HepG2 (cell line): ENCODE measurements at regions not wholly inside any gene's neighbourhood (a gene's known extent, or its start where the extent isn't known, plus 50 kb on each side); places are given as distances from the start of the nearest gene placed in this dataset.

Experiments
- ATAC-seq: fragments of 200-7000 bp; cut with Tn5 transposase; 3 replicates; pipeline ENCODE4 v1.9.1; 2020; ENCODE audit warnings: mild to moderate bottlenecking, moderate library complexity
- BruUV-seq: library from RNA; stranded (reverse); fragments of 400-500 nt; replicated peaks from 2 replicates; lab custom pipeline; 2021; lab: Mats Ljungman, UMichigan
- CTCF ChIA-PET: fragments of 300-600 bp; formaldehyde crosslinking; extraction: SDS; loops from one replicate; lab custom pipeline; 2021; ENCODE audit warnings: low total read pairs, inconsistent platforms, low intra/inter-chr PET ratio; lab: Yijun Ruan, JAX
- POLR2A ChIA-PET: fragments of 350-600 bp; sonication (Branson Sonifier 250); formaldehyde crosslinking; loops from one replicate; lab custom pipeline; 2020; ENCODE audit warnings: antibody characterized with exemption, inconsistent platforms; lab: Yijun Ruan, JAX
- DNase-seq: peaks from one replicate; pipeline ENCODE4 v3.0.0-alpha.2; 2015; ENCODE audit warnings: low spot score
- FAIRE-seq: peaks from 3 replicates; lab custom pipeline; 2011; peaks lifted over from hg19 to GRCh38; lab: Jason Lieb, UNC
- H2AFZ ChIP-seq: one replicate; pipeline ENCODE4 v1.6.1; 2011; ENCODE audit warnings: low read length, inconsistent platforms
- H3K27ac ChIP-seq: fragments of 300-600 bp; 3 replicates; pipeline ENCODE4 v1.8.0; 2011; ENCODE audit warnings: mixed run types, mild to moderate bottlenecking, mixed read lengths, low read length, inconsistent platforms; ENCODE audit not compliant: insufficient read depth; ENCODE audit errors: extremely low read length
- H3K27me3 ChIP-seq, 2 experiments: fragments of 200-600 bp in 1 of 2; 2 replicates in 1 of 2; 3 replicates in 1 of 2; pipeline versions ENCODE4 v1.6.0 to v1.8.0; 2011; ENCODE audit warnings: low read length in 2 of 2, mild to moderate bottlenecking in 2 of 2, moderate library complexity in 2 of 2, inconsistent platforms in 1 of 2; ENCODE audit not compliant: insufficient read depth in 2 of 2, control insufficient read depth in 1 of 2
- H3K36me3 ChIP-seq, 2 experiments: fragments of 200-600 bp in 1 of 2; replicated peaks in 1 of 2; 2 replicates in 1 of 2; 3 replicates in 1 of 2; pipeline versions ENCODE4 v1.5.1 to v1.8.0; 2011; ENCODE audit warnings: low read length in 2 of 2, inconsistent platforms in 1 of 2; ENCODE audit not compliant: insufficient read depth in 2 of 2, control insufficient read depth in 1 of 2
- H3K4me1 ChIP-seq: 2 replicates; pipeline ENCODE4 v1.5.1; 2012; ENCODE audit warnings: low read length, inconsistent platforms; ENCODE audit not compliant: insufficient read depth
- H3K4me2 ChIP-seq: 2 replicates; pipeline ENCODE4 v1.6.0; 2011; ENCODE audit warnings: low read depth, low read length, inconsistent platforms
- H3K4me3 ChIP-seq, 3 experiments: fragments of 200-600 bp in 1 of 3; sonication (generic), shearing (Covaris generic) in 1 of 3; replicated peaks in 1 of 3; 2 replicates each; pipeline ENCODE4 v1.5.1; 2011 to 2016; ENCODE audit warnings: low read length in 3 of 3, inconsistent platforms in 2 of 3, low read depth in 2 of 3, mild to moderate bottlenecking in 2 of 3, control low read depth in 1 of 3, mixed read lengths in 1 of 3; ENCODE audit not compliant: insufficient read depth in 1 of 3
- H3K79me2 ChIP-seq: one replicate; pipeline ENCODE4 v1.6.1; 2011; ENCODE audit warnings: low read length, inconsistent platforms; ENCODE audit not compliant: insufficient read depth
- H3K9ac ChIP-seq: 2 replicates; pipeline ENCODE4 v1.6.0; 2011; ENCODE audit warnings: mild to moderate bottlenecking, low read depth, low read length, inconsistent platforms; ENCODE audit not compliant: insufficient read depth
- H3K9me3 ChIP-seq: 2 replicates; pipeline ENCODE4 v1.5.1; 2012; ENCODE audit warnings: mild to moderate bottlenecking, low read length
- H4K20me1 ChIP-seq: 2 replicates; pipeline ENCODE4 v1.6.0; 2011; ENCODE audit warnings: inconsistent platforms, mild to moderate bottlenecking, low read length, moderate library complexity; ENCODE audit not compliant: insufficient read depth
- CEBPB ChIP-seq: IDR thresholded peaks from 2 replicates; pipeline ENCODE4 v1.6.1; 2011; ENCODE audit warnings: low read depth, low read length, improper control_type of control experiment, borderline replicate concordance
- CEBPG ChIP-seq: IDR thresholded peaks from 2 replicates; pipeline ENCODE4 v1.6.1; 2016
- EP300 ChIP-seq, 3 experiments: sonication (generic) in 1 of 3; formaldehyde crosslinking in 1 of 3; IDR thresholded peaks; 2 replicates each; pipeline versions ENCODE4 v1.5.1 to v1.6.1; 2011 to 2020; ENCODE audit warnings: low read depth in 2 of 3, low read length in 2 of 3, borderline replicate concordance in 1 of 3, improper control_type of control experiment in 1 of 3, mild to moderate bottlenecking in 1 of 3, missing genetic modification reagents in 1 of 3, moderate library complexity in 1 of 3
- SP2 ChIP-seq: sonication (generic); formaldehyde crosslinking; IDR thresholded peaks from 2 replicates; pipeline ENCODE4 v1.5.1; 2020; ENCODE audit warnings: mild to moderate bottlenecking, missing genetic modification reagents
- ZFAT ChIP-seq: sonication (generic); formaldehyde crosslinking; conservative IDR thresholded peaks from 2 replicates; pipeline ENCODE4 v1.8.1; 2023; ENCODE audit warnings: missing genetic modification reagents, inconsistent platforms
- ZNF792 ChIP-seq: IDR thresholded peaks from 2 replicates; pipeline ENCODE4 v1.6.1; 2016
- WGBS: methylation state at CpG from one replicate; pipeline ENCODE4 v1.1.6; 2017; ENCODE audit warnings: low lambda C conversion rate; 5-methylcytosine and 5-hydroxymethylcytosine counted together
- in situ Hi-C: cut with HindIII; loops from 2 replicates; pipeline ENCODE4 v1.10.0; 2017; ENCODE audit warnings: low pct_unique_long_range_greater_than_20kb; ENCODE audit not compliant: extremely low pct_ligation_motif_present
- intact Hi-C: fragments of 100-400 bp; cut with micrococcal nuclease; formaldehyde crosslinking; loops from one replicate; pipeline ENCODE4 v1.10.0; 2022; ENCODE audit not compliant: unreplicated experiment
- TF ChIP-seq, protein P1 (sequence below): sonication (generic); formaldehyde crosslinking; IDR thresholded peaks from 2 replicates; pipeline ENCODE4 v1.8.0; 2022; ENCODE audit warnings: missing genetic modification reagents, mild to moderate bottlenecking, inconsistent platforms, borderline replicate concordance
- TF ChIP-seq, protein P2 (sequence below), 2 experiments: fragments of 450-650 bp in 1 of 2; sonication (generic) in 1 of 2; formaldehyde crosslinking; IDR thresholded peaks; 2 replicates each; pipeline versions ENCODE4 v1.5.0 to v1.8.0; 2020 to 2022; ENCODE audit warnings: mild to moderate bottlenecking in 1 of 2, missing genetic modification reagents in 1 of 2

DNA sequence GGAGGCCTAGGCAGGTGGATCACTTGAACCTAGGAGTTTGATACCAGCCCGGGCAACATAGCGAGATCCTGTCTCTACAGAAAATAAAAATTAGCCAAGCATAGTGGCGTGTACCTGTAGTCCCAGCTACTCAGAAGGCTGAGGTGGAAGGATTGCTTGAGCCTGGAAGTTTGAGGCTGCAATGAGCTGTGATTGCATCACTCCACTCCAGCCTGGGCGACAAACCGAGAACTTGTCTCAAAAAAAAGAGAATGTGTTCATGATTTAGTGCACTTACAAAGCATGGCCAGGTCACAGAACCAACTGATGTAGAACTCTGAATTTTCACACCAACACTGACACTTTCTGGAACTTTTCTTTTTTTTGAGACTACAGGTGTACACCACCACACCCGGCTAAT, 182.7 kb downstream of the ZFP64 start (continued):
- TF ChIP-seq SP2 (CRISPR knock-in tag): no peak
- no peak for TF ChIP-seq EP300 (IDR thresholded peaks at IDR 0.05; ENCODE audit: low read depth in 2 of 2, low read length in 2 of 2)
- no peak for TF ChIP-seq EP300 (CRISPR knock-in tag; IDR thresholded peaks at IDR 0.05; ENCODE audit: borderline replicate concordance)

DNA sequence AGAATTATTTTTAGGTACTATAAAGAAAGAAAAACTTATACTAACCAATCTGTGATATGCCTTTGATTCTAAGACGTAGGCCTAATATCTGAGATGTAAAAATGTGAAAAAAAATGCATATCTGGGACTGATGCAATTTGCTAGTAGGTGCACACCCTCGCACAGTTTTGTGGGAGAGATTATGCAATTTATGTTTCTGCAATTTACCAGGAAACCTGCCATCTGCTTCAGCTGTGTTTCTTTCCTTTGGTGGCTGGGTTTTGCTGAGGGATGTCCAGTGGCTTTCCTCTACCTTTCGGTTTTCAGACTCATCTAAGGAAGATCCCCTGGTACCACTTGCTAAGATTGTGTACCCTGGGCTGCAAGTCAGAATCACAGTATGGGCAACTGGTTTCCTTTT, 186.9 kb downstream of the ZFP64 start:
- intact Hi-C loops: loop anchor here (5.0 kb wide), 1 partner anchor 58 kb away; no protein-coding TSS in a partner anchor
- Histone ChIP-seq H3K4me3 (no peak overlapping the region), H3K4me2 (no peak overlapping the region), H3K4me1 (peaks cover 34% of the 10 kb centered on the region), H3K27ac (no peak overlapping the region), H3K27me3 (no peaks in the 10 kb centered on the region), H3K79me2 (no peaks in the 10 kb centered on the region), H3K9me3 (no peaks in the 10 kb centered on the region), H4K20me1 (no peaks in the 10 kb centered on the region), H2AFZ (no peak overlapping the region), H3K36me3 (no peaks in the 10 kb centered on the region), H3K9ac (no peak overlapping the region)
- no TSS peak for BruUV-seq
- WGBS: 21% methylated on average over 3 of the region's 3 CpGs
- DNase-seq (no peak), FAIRE-seq (no peak), ATAC-seq (no peak)
- in situ Hi-C loops: no loop called here
- TF ChIP-seq ZNF792 (CRISPR knock-in tag) (peak; percentile 98; the same call in 1 of the 2 replicates), CEBPB (peak; percentile 75; the same call in 1 of the 2 replicates), ZFAT (CRISPR knock-in tag) (no peak), CEBPG (peak; percentile 70)
- TF ChIP-seq, protein P1, sequence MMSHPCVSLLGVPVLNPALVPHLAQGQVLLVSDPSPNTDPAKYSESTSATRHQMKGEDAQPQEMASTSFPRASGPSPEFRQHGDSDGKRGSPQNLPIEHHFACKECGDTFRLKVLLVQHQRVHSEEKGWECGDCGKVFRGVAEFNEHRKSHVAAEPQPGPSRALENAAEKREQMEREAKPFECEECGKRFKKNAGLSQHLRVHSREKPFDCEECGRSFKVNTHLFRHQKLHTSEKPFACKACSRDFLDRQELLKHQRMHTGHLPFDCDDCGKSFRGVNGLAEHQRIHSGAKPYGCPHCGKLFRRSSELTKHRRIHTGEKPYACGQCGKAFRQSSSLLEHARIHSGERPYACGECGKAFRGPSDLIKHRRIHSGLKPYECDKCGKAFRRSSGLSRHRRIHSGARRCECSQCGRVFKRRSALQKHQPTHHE (CRISPR knock-in tag): no peak
- TF ChIP-seq, protein P2, sequence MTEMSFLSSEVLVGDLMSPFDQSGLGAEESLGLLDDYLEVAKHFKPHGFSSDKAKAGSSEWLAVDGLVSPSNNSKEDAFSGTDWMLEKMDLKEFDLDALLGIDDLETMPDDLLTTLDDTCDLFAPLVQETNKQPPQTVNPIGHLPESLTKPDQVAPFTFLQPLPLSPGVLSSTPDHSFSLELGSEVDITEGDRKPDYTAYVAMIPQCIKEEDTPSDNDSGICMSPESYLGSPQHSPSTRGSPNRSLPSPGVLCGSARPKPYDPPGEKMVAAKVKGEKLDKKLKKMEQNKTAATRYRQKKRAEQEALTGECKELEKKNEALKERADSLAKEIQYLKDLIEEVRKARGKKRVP (CRISPR knock-in tag; IDR thresholded peaks at IDR 0.05): peak in 1 of 2 experiments; percentile 84; a peak in 2 of 4 replicates
- ChIA-PET POLR2A (no interaction called here), CTCF (no interaction called here)
